WTC11 (cell line): ENCODE measurements at regions not wholly inside any gene's neighbourhood (a gene's known extent, or its start where the extent isn't known, plus 50 kb on each side); places are given as distances from the start of the nearest gene placed in this dataset.

Experiments used
- ATAC-seq: fragments of 200-7000 bp; cut with Tn5 transposase; 2 replicates; pipeline ENCODE4 v1.10.0; 2021; ENCODE audit warnings: mild to moderate bottlenecking, moderate library complexity
- CTCF ChIA-PET: fragments of 300-600 bp; sonication (Branson Sonifier 250); formaldehyde crosslinking; loops from one replicate; lab custom pipeline; 2021; ENCODE audit warnings: antibody characterized with exemption; lab: Charles Lee
- POLR2A ChIA-PET: fragments of 350-600 bp; sonication (Branson Sonifier 250); formaldehyde crosslinking; loops from one replicate; lab custom pipeline; 2021; ENCODE audit warnings: antibody characterized with exemption; lab: Charles Lee
- DNase-seq: peaks from one replicate; pipeline ENCODE4 v3.0.0; 2021; ENCODE audit warnings: low spot score
- H3K27ac Mint-ChIP-seq: 2 replicates; pipeline ENCODE4 v1.8.0; 2021; ENCODE audit warnings: mixed read lengths
- H3K27me3 Mint-ChIP-seq: 2 replicates; pipeline ENCODE4 v1.8.0; 2021; ENCODE audit warnings: low read depth, mild to moderate bottlenecking, moderate library complexity, mixed read lengths
- H3K36me3 Mint-ChIP-seq: 2 replicates; pipeline ENCODE4 v1.8.0; 2021; ENCODE audit warnings: mixed read lengths
- H3K4me1 Mint-ChIP-seq: 2 replicates; pipeline ENCODE4 v1.8.0; 2022; ENCODE audit warnings: mixed read lengths
- H3K4me3 Mint-ChIP-seq: 2 replicates; pipeline ENCODE4 v1.8.0; 2021; ENCODE audit warnings: mild to moderate bottlenecking, moderate library complexity, mixed read lengths
- H3K9me3 Mint-ChIP-seq: 2 replicates; pipeline ENCODE4 v1.8.0; 2021; ENCODE audit warnings: mixed read lengths
- AFF4 ChIP-seq: sonication (generic); formaldehyde crosslinking; IDR thresholded peaks from 2 replicates; pipeline ENCODE4 v1.8.1; 2023; ENCODE audit warnings: mild to moderate bottlenecking, missing genetic modification reagents, borderline replicate concordance
- ETV6 ChIP-seq: sonication (generic); formaldehyde crosslinking; IDR thresholded peaks from 2 replicates; pipeline ENCODE4 v1.8.1; 2022; ENCODE audit warnings: mild to moderate bottlenecking, missing genetic modification reagents
- GABPB1 ChIP-seq: sonication (generic); formaldehyde crosslinking; IDR thresholded peaks from 2 replicates; pipeline ENCODE4 v1.8.1; 2023; ENCODE audit warnings: mild to moderate bottlenecking, missing genetic modification reagents
- JAZF1 ChIP-seq: fragments of 250-450 bp; sonication (Bioruptor Pico); IDR thresholded peaks from 2 replicates; pipeline ENCODE4 v1.9.0; 2021; ENCODE audit warnings: moderate library complexity, mild to moderate bottlenecking, inconsistent platforms
- KAT7 ChIP-seq: sonication (generic); formaldehyde crosslinking; IDR thresholded peaks from 2 replicates; pipeline ENCODE4 v1.8.1; 2023; ENCODE audit warnings: missing genetic modification reagents, mild to moderate bottlenecking, borderline replicate concordance
- MXD4 ChIP-seq: fragments of 250-450 bp; sonication (Bioruptor Pico); IDR thresholded peaks from 2 replicates; pipeline ENCODE4 v1.8.0; 2021; ENCODE audit warnings: mild to moderate bottlenecking, moderate library complexity, borderline replicate concordance
- NR2C2 ChIP-seq: sonication (generic); formaldehyde crosslinking; IDR thresholded peaks from 2 replicates; pipeline ENCODE4 v1.8.0; 2022; ENCODE audit warnings: mild to moderate bottlenecking, missing genetic modification reagents
- OVOL2 ChIP-seq: fragments of 250-450 bp; sonication (Bioruptor Pico); IDR thresholded peaks from 2 replicates; pipeline ENCODE4 v1.9.0; 2021; ENCODE audit warnings: mild to moderate bottlenecking, borderline replicate concordance
- PRDM15 ChIP-seq: sonication (generic); formaldehyde crosslinking; IDR thresholded peaks from 2 replicates; pipeline ENCODE4 v1.8.0; 2022; ENCODE audit warnings: missing genetic modification reagents
- PRRX2 ChIP-seq: fragments of 250-450 bp; sonication (Bioruptor Pico); IDR thresholded peaks from 2 replicates; pipeline ENCODE4 v1.8.0; 2021; ENCODE audit warnings: mild to moderate bottlenecking
- SOX15 ChIP-seq: fragments of 250-450 bp; sonication (Bioruptor Pico); IDR thresholded peaks from 2 replicates; pipeline ENCODE4 v1.9.0; 2021; ENCODE audit warnings: mild to moderate bottlenecking
- STAT6 ChIP-seq: sonication (generic); formaldehyde crosslinking; conservative IDR thresholded peaks from 2 replicates; pipeline ENCODE4 v1.8.1; 2023; ENCODE audit warnings: mild to moderate bottlenecking, low read depth, missing genetic modification reagents, moderate library complexity
- TCF7 ChIP-seq: sonication (generic); formaldehyde crosslinking; IDR thresholded peaks from 2 replicates; pipeline ENCODE4 v1.8.0; 2022; ENCODE audit warnings: mild to moderate bottlenecking, low read depth, missing genetic modification reagents, moderate library complexity
- TEAD1 ChIP-seq: sonication (generic); formaldehyde crosslinking; IDR thresholded peaks from 2 replicates; pipeline ENCODE4 v1.8.0; 2022; ENCODE audit warnings: mild to moderate bottlenecking, missing genetic modification reagents
- TP53 ChIP-seq: sonication (generic); formaldehyde crosslinking; IDR thresholded peaks from 2 replicates; pipeline ENCODE4 v1.8.1; 2023; ENCODE audit warnings: mild to moderate bottlenecking, missing genetic modification reagents
- USF1 ChIP-seq: sonication (generic); formaldehyde crosslinking; IDR thresholded peaks from 2 replicates; pipeline ENCODE4 v1.8.0; 2022; ENCODE audit warnings: mild to moderate bottlenecking, missing genetic modification reagents
- USF2 ChIP-seq: sonication (generic); formaldehyde crosslinking; IDR thresholded peaks from 2 replicates; pipeline ENCODE4 v1.8.1; 2023; ENCODE audit warnings: mild to moderate bottlenecking, missing genetic modification reagents, moderate library complexity
- ZBTB43 ChIP-seq: sonication (generic); formaldehyde crosslinking; IDR thresholded peaks from 2 replicates; pipeline ENCODE4 v1.8.1; 2023; ENCODE audit warnings: mild to moderate bottlenecking, missing genetic modification reagents
- ZNF138 ChIP-seq: sonication (generic); formaldehyde crosslinking; conservative IDR thresholded peaks from 2 replicates; pipeline ENCODE4 v1.8.1; 2022; ENCODE audit warnings: mild to moderate bottlenecking, moderate library complexity, missing genetic modification reagents
- ZNF416 ChIP-seq: fragments of 250-450 bp; sonication (Bioruptor Pico); IDR thresholded peaks from 2 replicates; pipeline ENCODE4 v1.9.0; 2021; ENCODE audit warnings: mild to moderate bottlenecking, inconsistent platforms

- TF ChIP-seq AFF4 (CRISPR knock-in tag): no peak
- no peak for TF ChIP-seq TCF7
- no peak for TF ChIP-seq GABPB1 (CRISPR knock-in tag)
- TF ChIP-seq TEAD1 (CRISPR knock-in tag): no peak
- no peak for TF ChIP-seq MXD4 (CRISPR knock-in tag)
- TF ChIP-seq, all 79 proteins: peak for 0
Observed at GRCh38 chr3:147832611-147833010, 423.4 kb downstream of the ZIC1 start (continued).

GRCh38 chr3:147836330-147836729, 427.2 kb downstream of the ZIC1 start:
- peak; percentile 88 for ATAC-seq
- ChIA-PET POLR2A (no interaction called here), CTCF (no interaction called here)

GRCh38 chr3:147838652-147839051, 429.5 kb downstream of the ZIC1 start:
- Mint-ChIP-seq H3K4me1 (peaks cover 5% of the 10 kb centered on the region), H3K36me3 (no peaks in the 10 kb centered on the region), H3K27ac (no peak overlapping the region)
- POLR2A ChIA-PET: no interaction called here
- TF ChIP-seq PRDM15 (CRISPR knock-in tag) (no peak), JAZF1 (CRISPR knock-in tag) (no peak), OVOL2 (CRISPR knock-in tag) (no peak), ZBTB43 (no peak)
- TF ChIP-seq, all 79 proteins: peak for 0
- no peak overlapping the region for H3K4me3 Mint-ChIP-seq
- H3K9me3 Mint-ChIP-seq: peaks cover 15% of the 10 kb centered on the region; the same call in 1 of the 2 replicates
- H3K27me3 Mint-ChIP-seq: no peaks in the 10 kb centered on the region
- DNase-seq (no peak), ATAC-seq (peak; percentile 76)
- CTCF ChIA-PET: no interaction called here

More at GRCh38 chr3:147836330-147836729, 427.2 kb downstream of the ZIC1 start:
- H3K9me3 Mint-ChIP-seq: peaks cover 8% of the 10 kb centered on the region; the same call in 1 of the 2 replicates
- H3K36me3 Mint-ChIP-seq: no peaks in the 10 kb centered on the region
- peak; percentile 10 for DNase-seq
- no peak overlapping the region for H3K27ac Mint-ChIP-seq
- H3K4me1 Mint-ChIP-seq: peaks cover 8% of the 10 kb centered on the region
- H3K27me3 Mint-ChIP-seq: no peaks in the 10 kb centered on the region
- no peak for TF ChIP-seq ETV6 (CRISPR knock-in tag)
- no peak for TF ChIP-seq TP53 (CRISPR knock-in tag)
- TF ChIP-seq USF2: no peak
- TF ChIP-seq STAT6 (CRISPR knock-in tag): no peak
- no peak for TF ChIP-seq ZNF416 (CRISPR knock-in tag)
- TF ChIP-seq USF1 (CRISPR knock-in tag): no peak
- no peak for TF ChIP-seq PRRX2 (CRISPR knock-in tag)
- TF ChIP-seq SOX15 (CRISPR knock-in tag): no peak
- no peak for TF ChIP-seq NR2C2
- no peak for TF ChIP-seq KAT7
- no peak for TF ChIP-seq ZNF138 (CRISPR knock-in tag)
- TF ChIP-seq, all 79 proteins: peak for 0
- H3K4me3 Mint-ChIP-seq: no peak overlapping the region
